CD4-positive, alpha-beta T cell (primary cell): ENCODE measurements at regions not wholly inside any gene's neighbourhood (a gene's known extent, or its start where the extent isn't known, plus 50 kb on each side); places are given as distances from the start of the nearest gene placed in this dataset.

ENCODE experiments used
- ATAC-seq: fragments of 200-7000 bp; cut with Tn5 transposase; one replicate; pipeline ENCODE4 v1.10.0; 2022; ENCODE audit warnings: mild to moderate bottlenecking; ENCODE audit not compliant: poor library complexity
- CTCF ChIA-PET: fragments of 350-600 bp; sonication (Branson Sonifier 250); formaldehyde crosslinking; loops from one replicate; lab custom pipeline; 2021; ENCODE audit warnings: antibody characterized with exemption, inconsistent platforms; lab: Charles Lee
- POLR2A ChIA-PET: fragments of 350-600 bp; sonication (Branson Sonifier 250); formaldehyde crosslinking; loops from one replicate; lab custom pipeline; 2021; ENCODE audit warnings: antibody characterized with exemption, inconsistent platforms; lab: Charles Lee
- DNase-seq, 14 experiments: peaks; one replicate each; pipeline ENCODE4 v3.0.0-alpha.2; 2013 to 2020; ENCODE audit warnings: mixed read lengths in 2 of 14
- H3K27ac ChIP-seq, 2 donors: one replicate each; pipeline versions ENCODE4 v1.5.1 to v1.7.0; 2013; ENCODE audit warnings: low read length in 2 of 2, low read depth in 1 of 2, mild to moderate bottlenecking in 1 of 2
- H3K27me3 ChIP-seq, 2 experiments: 1 replicate in 1 of 2; 2 replicates in 1 of 2; pipeline versions ENCODE4 v1.6.1 to v1.7.0; 2013; ENCODE audit warnings: low read length in 2 of 2, control low read depth in 1 of 2, mild to moderate bottlenecking in 1 of 2, moderate library complexity in 1 of 2; ENCODE audit not compliant: insufficient read depth in 2 of 2, control insufficient read depth in 1 of 2
- H3K36me3 ChIP-seq: one replicate; pipeline ENCODE4 v1.6.1; 2013; ENCODE audit warnings: low read length, control low read depth; ENCODE audit not compliant: insufficient read depth
- H3K4me1 ChIP-seq: one replicate; pipeline ENCODE4 v1.6.1; 2013; ENCODE audit warnings: low read length, control low read depth; ENCODE audit not compliant: insufficient read depth
- H3K4me3 ChIP-seq: one replicate; pipeline ENCODE4 v1.5.1; 2013; ENCODE audit warnings: mild to moderate bottlenecking, low read length, moderate library complexity
- H3K9me3 ChIP-seq, 2 experiments: 1 replicate in 1 of 2; 2 replicates in 1 of 2; pipeline versions ENCODE4 v1.6.1 to v1.7.0; 2013; ENCODE audit warnings: low read length in 2 of 2, mild to moderate bottlenecking in 2 of 2, control low read depth in 1 of 2, moderate library complexity in 1 of 2; ENCODE audit not compliant: control insufficient read depth in 1 of 2, insufficient read depth in 1 of 2
- H3K27ac Mint-ChIP-seq: one replicate; pipeline ENCODE4 v1.8.0; 2020; ENCODE audit warnings: mixed read lengths
- H3K27me3 Mint-ChIP-seq: one replicate; pipeline ENCODE4 v1.8.0; 2021; ENCODE audit warnings: mixed read lengths
- H3K36me3 Mint-ChIP-seq: one replicate; pipeline ENCODE4 v1.8.0; 2021; ENCODE audit warnings: low read depth, mixed read lengths
- H3K4me1 Mint-ChIP-seq: one replicate; pipeline ENCODE4 v1.8.0; 2021; ENCODE audit warnings: low read depth, mixed read lengths
- H3K4me3 Mint-ChIP-seq: one replicate; pipeline ENCODE4 v1.8.0; 2020; ENCODE audit warnings: mild to moderate bottlenecking, mixed read lengths
- H3K9me3 Mint-ChIP-seq: one replicate; pipeline ENCODE4 v1.8.0; 2020; ENCODE audit warnings: mixed read lengths
- intact Hi-C, 2 experiments: fragments of 100-400 bp; cut with DNase I in 1 of 2; cut with micrococcal nuclease in 1 of 2; formaldehyde crosslinking; loops; one replicate each; pipeline versions ENCODE4 v1.15.1 to v1.9.0; 2023 to 2025; cut with DNase I, micrococcal nuclease
- TF ChIP-seq, protein P1 (sequence below): fragments of 200-600 bp; IDR thresholded peaks from one replicate; pipeline ENCODE4 v1.8.0; 2022; ENCODE audit warnings: antibody characterized with exemption, mild to moderate bottlenecking

DNA sequence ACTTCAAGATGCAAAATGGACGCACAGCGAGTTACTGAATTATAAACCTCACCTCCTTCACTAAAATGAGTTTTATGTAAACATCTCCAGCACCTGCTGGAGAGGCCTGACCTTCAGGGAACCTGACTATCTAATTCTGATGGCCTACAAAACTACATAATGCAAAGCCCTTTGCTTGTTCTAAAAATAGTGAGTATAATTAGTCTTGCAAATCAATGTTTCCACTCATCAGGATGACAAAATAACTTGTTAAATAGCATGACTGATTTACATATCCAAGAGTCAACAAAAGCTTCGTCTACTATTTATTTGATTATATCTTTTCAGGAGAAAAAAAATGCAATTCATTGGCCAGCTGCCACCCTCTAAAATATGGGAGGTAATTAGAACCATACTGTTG lies 326.3 kb upstream of the MC4R start:
- H3K4me1 Mint-ChIP-seq: no peaks in the 10 kb centered on the region
- no peak overlapping the region for H3K4me3 ChIP-seq
- H3K36me3 ChIP-seq: no peaks in the 10 kb centered on the region
- no peaks in the 10 kb centered on the region for H3K36me3 Mint-ChIP-seq
- POLR2A ChIA-PET: no interaction called here
- no peaks in the 10 kb centered on the region for H3K27me3 Mint-ChIP-seq
- H3K9me3 Mint-ChIP-seq: no peaks in the 10 kb centered on the region
- H3K9me3 ChIP-seq: peaks cover 0 to 11% of the 10 kb centered on the region in 2 experiments
- CTCF ChIA-PET: no interaction called here
- H3K4me3 Mint-ChIP-seq: no peak overlapping the region
- TF ChIP-seq, protein P1, sequence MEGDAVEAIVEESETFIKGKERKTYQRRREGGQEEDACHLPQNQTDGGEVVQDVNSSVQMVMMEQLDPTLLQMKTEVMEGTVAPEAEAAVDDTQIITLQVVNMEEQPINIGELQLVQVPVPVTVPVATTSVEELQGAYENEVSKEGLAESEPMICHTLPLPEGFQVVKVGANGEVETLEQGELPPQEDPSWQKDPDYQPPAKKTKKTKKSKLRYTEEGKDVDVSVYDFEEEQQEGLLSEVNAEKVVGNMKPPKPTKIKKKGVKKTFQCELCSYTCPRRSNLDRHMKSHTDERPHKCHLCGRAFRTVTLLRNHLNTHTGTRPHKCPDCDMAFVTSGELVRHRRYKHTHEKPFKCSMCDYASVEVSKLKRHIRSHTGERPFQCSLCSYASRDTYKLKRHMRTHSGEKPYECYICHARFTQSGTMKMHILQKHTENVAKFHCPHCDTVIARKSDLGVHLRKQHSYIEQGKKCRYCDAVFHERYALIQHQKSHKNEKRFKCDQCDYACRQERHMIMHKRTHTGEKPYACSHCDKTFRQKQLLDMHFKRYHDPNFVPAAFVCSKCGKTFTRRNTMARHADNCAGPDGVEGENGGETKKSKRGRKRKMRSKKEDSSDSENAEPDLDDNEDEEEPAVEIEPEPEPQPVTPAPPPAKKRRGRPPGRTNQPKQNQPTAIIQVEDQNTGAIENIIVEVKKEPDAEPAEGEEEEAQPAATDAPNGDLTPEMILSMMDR: no peak
- H3K27ac Mint-ChIP-seq: no peak overlapping the region
- intact Hi-C loops: no loop called here
- no peak for ATAC-seq
- H3K27me3 ChIP-seq: no peaks in the 10 kb centered on the region
- H3K4me1 ChIP-seq: no peaks in the 10 kb centered on the region
- H3K27ac ChIP-seq: no peak overlapping the region
- no peak for DNase-seq

DNA sequence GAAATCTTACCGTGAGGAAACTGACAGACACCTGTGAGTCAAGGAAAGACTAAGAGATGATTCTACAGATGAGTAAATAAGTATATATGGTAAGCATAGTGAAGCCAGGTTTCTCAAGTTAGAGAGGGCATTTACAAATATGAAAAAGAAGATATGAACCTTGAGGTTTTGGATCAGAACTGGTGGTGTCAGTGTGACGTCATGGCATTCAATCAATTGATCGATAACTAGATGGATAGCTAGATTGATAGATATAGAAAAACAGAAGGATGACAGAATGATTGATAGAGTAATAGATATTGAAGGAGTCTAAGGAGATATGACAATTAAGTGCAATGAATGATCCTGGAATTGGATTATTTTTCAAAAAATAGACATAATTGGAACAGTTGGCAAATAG lies 350.2 kb upstream of the MC4R start:
- H3K27me3 Mint-ChIP-seq: no peaks in the 10 kb centered on the region
- no peak for DNase-seq
- Histone ChIP-seq H3K36me3 (no peaks in the 10 kb centered on the region), H3K4me1 (no peaks in the 10 kb centered on the region), H3K9me3 (peaks cover 0 to 3% of the 10 kb centered on the region in 2 experiments), H3K27ac (no peak overlapping the region), H3K27me3 (no peaks in the 10 kb centered on the region), H3K4me3 (no peak overlapping the region)
- POLR2A ChIA-PET: no interaction called here
- no peak overlapping the region for H3K4me3 Mint-ChIP-seq
- peaks cover 11% of the 10 kb centered on the region for H3K9me3 Mint-ChIP-seq
- ATAC-seq: no peak
- no peaks in the 10 kb centered on the region for H3K36me3 Mint-ChIP-seq
- intact Hi-C loops: no loop called here
- no peak overlapping the region for H3K27ac Mint-ChIP-seq
- TF ChIP-seq, protein P1: no peak
- CTCF ChIA-PET: no interaction called here
- H3K4me1 Mint-ChIP-seq: no peaks in the 10 kb centered on the region

DNA sequence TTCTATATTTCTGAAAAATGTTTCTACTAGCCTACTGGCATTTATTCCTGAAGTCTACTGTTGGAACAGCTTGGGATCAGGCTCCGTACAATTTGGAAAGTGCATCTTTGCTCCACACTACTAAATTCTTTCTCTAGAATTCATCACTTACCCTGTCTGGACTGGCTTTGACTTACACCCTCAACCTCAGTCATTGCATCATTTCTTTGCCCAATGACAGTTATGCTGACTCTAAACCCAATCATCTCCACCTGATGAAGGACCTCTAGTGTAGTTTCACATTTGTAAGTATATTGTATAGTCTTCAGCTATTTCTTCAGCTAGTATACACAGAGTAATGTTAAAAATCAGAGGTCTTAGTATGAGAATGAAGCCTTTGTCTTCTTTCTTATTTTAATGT lies 359.6 kb upstream of the MC4R start:
- POLR2A ChIA-PET: no interaction called here
- no peak for DNase-seq
- H3K27me3 Mint-ChIP-seq: no peaks in the 10 kb centered on the region
- H3K4me3 Mint-ChIP-seq: no peak overlapping the region
- H3K4me1 Mint-ChIP-seq: no peaks in the 10 kb centered on the region
- Histone ChIP-seq H3K36me3 (no peaks in the 10 kb centered on the region), H3K4me1 (no peaks in the 10 kb centered on the region), H3K27me3 (no peaks in the 10 kb centered on the region), H3K4me3 (no peak overlapping the region), H3K9me3 (peaks cover 0 to 8% of the 10 kb centered on the region in 2 experiments), H3K27ac (no peak overlapping the region)
- H3K9me3 Mint-ChIP-seq: peaks cover 3% of the 10 kb centered on the region
- no peaks in the 10 kb centered on the region for H3K36me3 Mint-ChIP-seq
- no peak for ATAC-seq
- CTCF ChIA-PET: no interaction called here
- intact Hi-C loops: no loop called here
- TF ChIP-seq, protein P1: no peak
- no peak overlapping the region for H3K27ac Mint-ChIP-seq
